Calu3 (cell line): ENCODE measurements at regions not wholly inside any gene's neighbourhood (a gene's known extent, or its start where the extent isn't known, plus 50 kb on each side); places are given as distances from the start of the nearest gene placed in this dataset.

ENCODE experiments used
- BruUV-seq: library from RNA; stranded (reverse); fragments of 400-500 nt; replicated peaks from 2 replicates; lab custom pipeline; 2021; lab: Mats Ljungman, UMichigan
- CTCF ChIA-PET: fragments of 300-600 bp; sonication (Branson Sonifier 250); formaldehyde crosslinking; loops from one replicate; lab custom pipeline; 2022; ENCODE audit warnings: antibody characterized with exemption; lab: Charles Lee
- DNase-seq: peaks from one replicate; pipeline ENCODE4 v3.0.0; 2022
- H3K27ac Mint-ChIP-seq: one replicate; pipeline ENCODE4 v1.8.0; 2022; ENCODE audit warnings: mixed read lengths; ENCODE audit not compliant: unreplicated experiment
- H3K27me3 Mint-ChIP-seq: one replicate; pipeline ENCODE4 v1.8.0; 2022; ENCODE audit warnings: mixed read lengths; ENCODE audit not compliant: unreplicated experiment
- H3K36me3 Mint-ChIP-seq: one replicate; pipeline ENCODE4 v1.8.0; 2022; ENCODE audit warnings: mild to moderate bottlenecking, moderate library complexity, mixed read lengths; ENCODE audit not compliant: insufficient read depth, unreplicated experiment
- H3K4me1 Mint-ChIP-seq: one replicate; pipeline ENCODE4 v1.8.0; 2022; ENCODE audit warnings: mild to moderate bottlenecking, low read depth, mixed read lengths; ENCODE audit not compliant: unreplicated experiment
- H3K4me3 Mint-ChIP-seq: one replicate; pipeline ENCODE4 v1.8.0; 2022; ENCODE audit warnings: mild to moderate bottlenecking, low read depth, moderate library complexity, mixed read lengths; ENCODE audit not compliant: unreplicated experiment
- H3K9me3 Mint-ChIP-seq: one replicate; pipeline ENCODE4 v1.8.0; 2022; ENCODE audit warnings: low read depth, mixed read lengths; ENCODE audit not compliant: unreplicated experiment
- CTCF ChIP-seq: fragments of 200-600 bp; IDR thresholded peaks from one replicate; pipeline ENCODE4 v1.8.0; 2022; ENCODE audit warnings: antibody characterized with exemption; ENCODE audit not compliant: unreplicated experiment
- intact Hi-C: fragments of 100-400 bp; cut with micrococcal nuclease; formaldehyde crosslinking; loops from one replicate; pipeline ENCODE4 v1.10.0; 2022; ENCODE audit not compliant: unreplicated experiment

- no peak overlapping the region for H3K27ac Mint-ChIP-seq
- peaks cover 8% of the 10 kb centered on the region for H3K4me1 Mint-ChIP-seq
- intact Hi-C loops = no loop called here
- H3K27me3 Mint-ChIP-seq = no peaks in the 10 kb centered on the region
- H3K4me3 Mint-ChIP-seq = no peak overlapping the region
- CTCF ChIA-PET = no interaction called here
- DNase-seq = no peak
- H3K36me3 Mint-ChIP-seq = no peaks in the 10 kb centered on the region
- H3K9me3 Mint-ChIP-seq = no peaks in the 10 kb centered on the region
- no peak for TF ChIP-seq CTCF
- no TSS peak for BruUV-seq
Observed at GRCh38 chr3:124669470-124669869, 60.8 kb upstream of the UMPS start.

- BruUV-seq = no TSS peak
- Mint-ChIP-seq H3K4me1 (no peaks in the 10 kb centered on the region), H3K4me3 (no peak overlapping the region), H3K27me3 (no peaks in the 10 kb centered on the region), H3K36me3 (no peaks in the 10 kb centered on the region), H3K27ac (no peak overlapping the region), H3K9me3 (no peaks in the 10 kb centered on the region)
- DNase-seq = no peak
- CTCF ChIA-PET = no interaction called here
- no peak for TF ChIP-seq CTCF
- intact Hi-C loops = no loop called here
Observed at GRCh38 chr3:124671106-124671505, 59.1 kb upstream of the UMPS start.

- Mint-ChIP-seq H3K27me3 (no peaks in the 10 kb centered on the region), H3K27ac (no peak overlapping the region), H3K4me3 (no peak overlapping the region), H3K9me3 (no peaks in the 10 kb centered on the region), H3K36me3 (no peaks in the 10 kb centered on the region), H3K4me1 (no peaks in the 10 kb centered on the region)
- DNase-seq = no peak
- intact Hi-C loops = no loop called here
- no TSS peak for BruUV-seq
- CTCF ChIA-PET = no interaction called here
- TF ChIP-seq CTCF = no peak
Observed at GRCh38 chr3:124674336-124674735, 55.9 kb upstream of the UMPS start.

GRCh38 chr3:124676236-124676635 is 54.0 kb upstream of the UMPS start:
- DNase-seq = no peak
- Mint-ChIP-seq H3K4me1 (no peaks in the 10 kb centered on the region), H3K36me3 (no peaks in the 10 kb centered on the region)

More at GRCh38 chr3:124676236-124676635, 54.0 kb upstream of the UMPS start:
- Mint-ChIP-seq H3K4me3 (no peak overlapping the region), H3K9me3 (no peaks in the 10 kb centered on the region), H3K27me3 (no peaks in the 10 kb centered on the region), H3K27ac (no peak overlapping the region)
- CTCF ChIA-PET = interaction anchor here (0.6 kb wide), 1 partner anchor 1377 kb away, joined by 5 read pairs; no protein-coding TSS in a partner anchor
- BruUV-seq = no TSS peak
- intact Hi-C loops = no loop called here
- TF ChIP-seq CTCF = no peak
